Ecto neural progenitor cell (in vitro differentiated cells): ENCODE measurements at regions not wholly inside any gene's neighbourhood (a gene's known extent, or its start where the extent isn't known, plus 50 kb on each side); places are given as distances from the start of the nearest gene placed in this dataset.

Experiments
- DNase-seq: peaks from one replicate; pipeline ENCODE4 v3.0.0-alpha.2; 2018; ENCODE audit warnings: low spot score

DNA sequence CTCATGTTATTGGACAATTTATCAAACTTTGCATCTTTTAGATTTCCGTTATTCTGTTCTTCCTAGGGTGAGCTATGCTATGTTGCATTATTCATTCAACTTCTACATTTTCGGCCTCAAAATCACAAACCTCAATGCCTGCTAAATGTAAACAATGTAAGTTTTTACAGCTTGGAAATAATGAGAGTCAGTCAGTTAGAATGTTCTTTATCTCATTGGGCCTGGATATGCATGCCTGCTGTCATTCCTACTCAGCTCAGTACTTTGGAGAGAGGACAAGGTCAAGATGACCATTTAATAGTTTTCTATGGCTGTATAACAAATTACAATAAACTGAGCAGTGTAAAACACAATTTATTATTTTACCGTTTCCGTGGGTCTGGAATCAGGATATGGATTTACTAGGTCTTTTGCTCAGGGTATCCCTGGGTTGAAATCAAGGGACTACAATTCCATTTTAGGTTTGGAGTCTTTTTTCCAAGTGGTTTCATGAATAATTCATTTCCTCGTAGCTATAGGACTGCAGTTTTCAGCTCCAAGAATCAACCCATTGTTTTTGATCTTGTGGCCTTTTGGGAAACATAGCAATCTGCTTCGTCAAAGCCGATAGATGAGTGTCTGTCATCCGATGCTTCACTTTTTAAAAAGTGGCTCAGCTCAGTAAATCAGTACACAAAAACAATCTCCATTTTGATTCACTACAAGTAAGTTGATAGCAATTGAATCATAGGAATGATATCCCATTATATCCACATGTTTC, 1143.2 kb upstream of the CDH6 start:
- no peak for DNase-seq

DNA sequence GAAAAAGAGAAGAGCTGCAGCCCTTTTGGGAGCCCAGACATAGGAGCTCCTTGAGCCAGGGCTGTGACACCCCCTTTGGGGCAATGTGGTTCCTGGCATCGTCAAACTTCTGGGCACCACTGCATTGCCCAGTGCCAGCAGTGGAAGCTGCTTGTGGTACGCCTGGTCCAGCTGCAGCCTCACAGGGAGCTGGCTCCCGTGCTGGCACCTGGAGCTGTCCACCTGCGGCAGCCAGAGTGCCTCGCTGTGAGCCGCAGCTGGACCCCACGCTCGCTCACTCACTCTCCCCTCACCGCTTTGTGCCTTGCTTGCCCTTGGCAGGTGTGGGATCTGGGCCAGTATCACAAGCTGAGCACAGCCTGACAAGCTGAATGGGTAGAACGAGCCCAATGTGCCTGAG, 1150.8 kb upstream of the CDH6 start:
- no peak for DNase-seq

DNA sequence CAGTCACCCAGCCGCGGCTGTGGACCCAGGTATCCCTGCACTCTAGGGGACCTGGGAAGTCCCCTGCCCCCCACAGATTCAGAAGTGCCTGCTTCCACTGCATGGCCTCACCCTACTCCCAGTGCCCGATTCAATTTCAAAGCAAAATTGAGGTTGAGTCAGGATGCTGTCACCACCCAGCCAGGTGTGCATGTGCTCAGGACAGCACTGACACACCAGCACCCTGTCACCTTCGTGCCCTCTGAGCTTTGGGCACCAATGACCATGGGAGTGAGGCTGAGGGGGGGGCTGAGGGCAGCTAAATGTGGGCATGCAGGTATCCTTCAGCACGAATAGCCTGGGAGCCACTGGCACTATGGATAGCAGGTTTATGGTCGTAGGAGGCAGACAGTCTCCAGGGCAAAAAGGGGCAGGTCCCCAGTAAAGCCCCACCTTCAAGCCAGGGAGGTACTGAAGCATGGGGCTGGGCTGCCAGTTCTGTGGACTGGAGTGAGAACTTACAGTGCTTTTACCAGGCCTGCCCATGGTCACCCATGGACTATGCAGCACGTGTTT, 1151.6 kb upstream of the CDH6 start:
- no peak for DNase-seq

DNA sequence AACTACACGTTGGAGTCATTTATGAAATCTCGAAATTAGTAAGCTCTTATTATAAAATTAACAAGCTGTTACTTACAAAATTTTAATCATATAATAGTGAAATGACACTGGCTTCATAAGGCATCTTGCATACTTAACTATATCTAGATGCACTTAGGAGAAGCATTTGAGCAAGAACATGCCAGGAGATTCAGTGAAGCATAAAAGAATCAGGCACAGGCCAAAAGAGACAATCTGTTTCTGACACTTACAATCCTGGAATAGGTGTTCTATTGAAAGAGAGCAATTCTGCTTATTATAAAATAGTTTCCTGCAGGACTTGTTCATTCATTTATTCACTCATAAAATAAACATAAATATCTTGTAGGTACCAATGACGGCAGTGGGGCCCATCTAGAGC, 1152.2 kb upstream of the CDH6 start:
- no peak for DNase-seq

DNA sequence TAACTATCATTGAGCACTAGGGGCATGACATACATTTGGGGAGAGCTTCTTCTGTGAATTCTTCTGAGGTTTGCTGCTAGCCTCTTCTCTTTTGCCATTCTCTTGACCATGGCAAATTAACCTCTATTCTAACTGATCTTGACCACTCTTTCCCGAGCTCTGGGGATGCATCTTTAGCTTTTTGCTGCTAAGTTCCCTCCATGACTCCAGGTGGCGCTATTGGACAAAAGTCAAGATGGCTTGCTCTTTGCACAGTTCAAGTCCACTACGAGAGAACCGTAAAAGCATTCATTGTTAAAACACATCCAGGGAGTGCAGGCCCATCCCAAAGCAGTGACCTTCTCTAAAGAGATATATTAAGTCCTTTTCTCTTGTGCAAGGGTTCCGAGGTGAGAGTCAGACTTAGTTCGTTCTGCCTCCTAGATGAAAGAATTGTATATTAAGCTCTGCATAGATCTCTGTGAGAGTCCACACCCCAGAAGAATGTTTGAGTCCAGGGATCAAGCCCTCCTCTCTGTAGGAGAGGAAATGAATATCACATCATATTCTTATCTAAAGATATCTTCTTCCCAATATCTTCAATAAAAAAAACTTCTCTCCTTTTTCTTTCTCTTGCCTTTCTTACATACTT, 1152.9 kb upstream of the CDH6 start:
- DNase-seq = peak; percentile 65

DNA sequence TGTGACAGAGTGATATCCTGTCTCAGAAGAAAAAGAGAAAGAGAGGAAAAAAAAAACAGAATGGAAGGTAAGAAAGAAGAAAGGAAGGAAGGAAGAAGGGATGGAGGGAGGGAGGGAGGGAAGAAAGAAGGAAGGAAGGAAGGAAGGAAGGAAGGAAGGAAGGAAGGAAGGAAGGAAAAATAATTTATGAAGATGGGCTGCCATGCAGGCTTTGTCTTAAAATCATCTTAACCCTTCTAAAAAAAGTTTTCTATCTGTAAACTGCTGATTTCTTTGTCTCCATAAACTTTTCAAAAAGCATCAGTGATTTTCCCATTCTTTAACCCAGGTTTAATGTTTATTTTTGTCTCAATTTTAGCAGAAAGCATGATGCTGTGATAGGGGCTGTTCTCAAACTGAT, 1154.1 kb upstream of the CDH6 start:
- no peak for DNase-seq

DNA sequence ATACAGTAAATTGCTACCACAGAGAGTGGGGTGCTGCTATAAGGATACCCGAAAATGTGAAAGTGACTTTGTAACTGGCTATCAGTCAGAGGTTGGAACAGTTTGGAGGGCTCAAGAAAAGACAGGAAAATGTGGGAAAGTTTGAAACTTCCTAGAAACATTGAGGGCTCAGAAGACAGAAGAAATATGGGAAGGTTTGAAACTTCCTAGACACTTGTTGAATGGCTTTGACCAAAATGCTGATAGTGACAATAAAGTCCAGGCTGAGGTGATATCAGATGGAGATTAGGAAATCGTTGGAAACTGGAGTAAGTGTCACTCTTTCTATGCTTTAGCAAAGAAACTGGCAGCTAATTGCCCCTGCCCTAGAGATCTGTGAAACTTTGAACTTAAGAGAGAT, 1158.6 kb upstream of the CDH6 start:
- DNase-seq = no peak

DNA sequence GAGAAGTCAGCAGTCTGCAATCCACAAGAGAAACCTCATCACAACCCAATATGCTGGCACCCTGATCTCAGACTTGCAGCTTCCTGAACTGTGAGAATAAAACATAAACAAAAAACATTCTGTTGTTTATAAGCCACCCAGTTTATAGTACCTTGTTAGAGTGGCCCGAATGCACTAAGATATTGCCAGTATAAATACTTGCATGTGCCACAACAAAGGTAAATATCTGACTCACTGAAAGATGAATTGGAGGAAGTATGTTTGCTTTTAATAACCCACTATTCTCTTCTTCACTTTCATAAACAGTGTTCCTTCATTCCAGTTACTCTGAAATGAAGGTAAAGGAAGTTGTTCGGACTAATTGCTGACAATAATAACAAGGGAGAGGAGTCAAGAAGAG, 1163.4 kb upstream of the CDH6 start:
- no peak for DNase-seq

DNA sequence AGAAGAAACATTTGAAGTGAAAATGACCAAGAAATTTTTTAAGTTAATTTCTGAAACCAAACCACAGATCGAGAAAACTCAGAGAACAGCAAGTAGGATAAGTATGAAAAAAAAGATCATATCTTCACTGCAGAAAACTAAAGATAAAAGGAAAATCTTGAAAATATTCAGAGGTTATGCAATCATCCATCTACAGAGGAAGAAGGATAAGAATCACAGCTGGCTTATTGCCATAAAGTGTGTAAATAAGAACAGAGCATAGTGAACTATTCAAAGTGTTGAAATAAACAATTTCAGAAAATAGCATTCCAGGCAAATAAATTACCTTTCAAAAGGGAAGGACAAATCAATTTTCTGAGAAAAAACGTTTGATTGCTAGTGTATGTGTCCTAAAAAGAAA, 1191.7 kb upstream of the CDH6 start:
- no peak for DNase-seq

DNA sequence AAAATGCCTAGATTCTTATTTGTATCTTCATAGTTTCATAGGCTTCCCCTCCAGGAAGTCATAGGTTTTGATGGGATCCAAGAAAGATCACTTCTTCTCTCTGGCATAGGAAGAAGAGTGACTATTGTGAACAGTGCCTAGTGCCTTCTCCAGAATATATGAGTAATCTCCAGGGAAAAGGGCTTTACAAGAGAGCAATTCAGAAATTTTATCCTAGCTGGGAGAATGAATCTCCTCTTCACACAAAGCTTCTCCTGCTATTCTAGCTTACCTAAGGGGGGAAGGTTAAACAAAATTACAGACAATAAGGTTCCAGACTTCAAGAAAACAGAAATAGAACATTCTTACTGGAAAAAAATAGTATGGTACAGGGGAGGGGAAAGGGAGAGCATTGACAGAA, 1193.3 kb upstream of the CDH6 start:
- DNase-seq = no peak

DNA sequence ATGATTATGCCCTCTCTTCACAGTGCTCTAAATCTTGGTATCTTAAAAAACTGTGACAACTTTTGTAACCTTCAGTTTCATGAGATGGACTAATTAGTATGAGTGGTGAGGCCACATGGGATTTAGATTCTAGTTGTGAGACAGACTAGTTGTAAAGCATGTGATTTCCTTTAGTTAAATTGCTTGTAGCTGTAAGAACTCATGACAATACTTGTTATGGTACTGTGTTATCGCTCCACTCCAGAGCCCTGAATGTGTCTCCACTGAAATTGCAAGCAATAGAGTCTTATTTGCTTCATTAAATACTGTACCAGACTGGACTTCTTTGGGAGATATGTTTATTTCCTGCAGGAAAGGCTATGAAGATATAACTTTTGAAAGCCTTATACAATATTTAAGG, 1198.3 kb upstream of the CDH6 start:
- no peak for DNase-seq

DNA sequence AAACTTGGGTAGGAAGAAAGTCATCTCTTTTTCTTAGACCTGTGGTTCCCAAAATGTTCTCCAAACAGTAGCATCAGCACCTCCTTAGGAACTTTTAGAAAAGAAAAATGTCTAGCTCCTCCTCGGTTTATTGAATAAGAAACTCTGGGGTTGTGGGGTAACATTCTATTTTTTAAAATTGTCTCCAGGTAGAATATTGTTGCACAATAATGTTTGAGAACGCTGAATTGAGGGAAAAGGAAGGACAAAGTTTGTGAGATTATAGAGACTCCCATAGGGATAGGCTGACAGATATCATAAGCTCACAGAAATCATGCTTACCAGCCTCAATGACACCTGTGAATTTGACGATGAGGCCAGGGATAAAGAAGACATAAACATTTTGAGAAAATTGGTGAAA, 1199.0 kb upstream of the CDH6 start:
- DNase-seq = no peak

DNA sequence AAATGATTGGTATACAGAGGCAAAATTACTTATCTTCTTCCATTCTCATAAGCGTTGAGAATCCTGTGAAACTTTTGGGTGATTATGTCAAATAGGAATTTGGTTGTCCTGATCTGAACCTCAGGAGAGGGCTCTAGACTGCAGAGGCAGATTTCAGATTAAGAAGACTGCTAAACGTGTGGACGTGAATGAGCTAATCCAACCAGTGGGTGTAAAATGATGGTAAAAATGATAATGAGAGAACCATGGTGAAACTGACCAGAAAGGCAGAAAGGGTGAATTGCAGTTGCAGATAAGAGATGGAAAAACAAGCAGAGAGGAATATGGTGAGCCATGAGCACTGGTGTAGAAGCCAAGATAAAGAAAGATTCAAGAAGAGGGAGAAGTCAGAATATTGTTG, 1200.2 kb upstream of the CDH6 start:
- no peak for DNase-seq

DNA sequence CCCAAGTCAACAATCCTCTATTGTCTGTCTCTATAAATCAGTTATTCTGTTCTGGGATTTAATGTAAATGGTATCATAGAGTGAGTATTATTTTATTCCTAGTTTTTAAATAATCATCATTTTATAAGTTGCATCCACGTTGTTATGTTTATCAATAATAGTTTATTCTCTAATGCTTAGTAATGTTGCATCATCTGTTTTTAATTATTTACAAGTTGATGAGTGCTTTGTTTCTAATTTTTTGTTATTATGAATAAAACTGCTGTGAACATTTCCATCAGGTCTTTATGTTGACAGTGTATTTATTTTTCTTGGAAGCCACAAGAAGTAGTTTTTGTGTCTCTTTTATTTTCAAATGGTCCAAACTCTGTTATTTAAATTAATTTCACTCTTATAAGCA, 1201.2 kb upstream of the CDH6 start:
- DNase-seq = no peak

DNA sequence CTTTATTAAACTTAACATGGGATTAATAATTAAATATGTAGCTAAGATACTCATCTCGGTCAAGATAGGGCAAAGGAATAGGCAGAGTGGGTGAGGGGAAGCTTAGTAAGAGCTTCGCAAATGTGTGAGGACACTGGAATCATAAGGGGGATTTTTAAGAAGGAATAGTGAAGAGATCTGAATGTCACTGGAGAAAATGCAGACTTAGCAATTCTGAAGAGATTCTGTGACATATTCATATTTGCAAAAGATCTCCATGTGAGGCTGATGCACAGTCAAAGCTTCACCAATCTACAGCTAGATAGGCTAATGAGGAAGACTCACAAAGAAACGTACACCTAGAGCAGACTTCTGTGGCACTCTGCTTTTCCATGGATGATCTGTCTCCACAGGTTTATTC, 1202.8 kb upstream of the CDH6 start:
- no peak for DNase-seq

DNA sequence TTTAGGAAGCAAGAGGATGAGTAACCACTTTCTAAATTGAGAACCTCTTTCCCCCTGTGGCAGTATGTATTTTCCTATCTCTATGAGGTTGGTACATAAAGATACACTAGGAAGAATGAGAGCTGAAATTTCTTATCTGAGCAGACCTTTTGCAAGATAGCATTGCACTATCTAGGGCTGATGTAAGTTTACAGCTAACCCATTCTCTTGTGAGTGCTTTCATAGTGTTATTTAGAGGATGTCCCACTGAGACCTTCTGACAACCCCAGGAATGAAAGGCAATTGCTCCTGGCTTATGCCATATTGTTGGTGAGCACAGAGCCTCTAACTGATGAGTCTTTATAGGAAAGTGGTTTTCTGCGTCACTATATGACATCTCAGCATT, 1209.3 kb upstream of the CDH6 start:
- DNase-seq = no peak

DNA sequence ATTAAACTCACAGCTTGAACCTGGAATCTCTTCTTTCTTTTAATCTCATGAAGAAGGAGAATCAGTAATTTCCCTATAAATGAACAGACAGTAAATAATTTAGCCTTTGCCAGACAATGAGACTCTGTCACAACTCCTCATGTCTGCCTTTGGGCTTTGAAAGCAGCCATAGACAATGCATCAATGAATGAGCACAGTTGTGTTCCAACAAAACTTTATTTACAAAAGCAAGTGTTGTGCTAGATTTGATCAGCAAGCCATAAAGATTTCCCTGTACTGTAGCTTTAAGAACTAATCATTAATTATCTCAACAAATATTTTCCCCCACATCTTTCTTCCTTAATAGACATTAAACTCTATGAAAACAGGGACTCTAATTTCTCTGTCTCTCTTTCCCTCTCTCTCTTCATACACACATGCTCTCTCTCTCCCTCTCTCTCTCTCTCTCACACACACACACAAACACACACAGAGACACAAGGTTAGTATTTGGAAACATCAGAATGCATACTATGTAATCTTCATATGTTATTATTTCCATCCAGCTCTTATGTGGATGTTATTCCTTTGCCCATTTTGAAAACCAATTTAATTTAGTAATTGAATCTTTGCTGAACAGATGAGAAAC, 1209.8 kb upstream of the CDH6 start:
- no peak for DNase-seq

DNA sequence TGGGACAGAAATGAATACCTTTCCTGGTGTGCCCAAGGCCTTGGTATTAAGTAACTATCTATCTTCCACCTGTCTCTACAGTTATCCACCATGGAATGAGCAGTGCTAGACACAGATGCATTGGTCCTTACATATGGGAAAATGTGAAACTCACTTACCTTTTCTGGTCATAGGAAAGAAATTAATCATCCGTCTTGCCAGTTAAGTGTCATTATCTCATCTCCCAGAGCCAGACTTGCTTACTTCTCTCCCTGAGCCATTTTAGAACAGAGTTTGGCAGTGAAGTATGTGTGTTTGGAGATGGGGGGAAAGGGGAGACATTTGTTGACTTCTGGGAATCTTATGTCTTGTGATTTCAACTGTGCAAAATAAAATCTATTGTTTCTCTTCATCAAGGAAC, 1211.0 kb upstream of the CDH6 start:
- DNase-seq = no peak

DNA sequence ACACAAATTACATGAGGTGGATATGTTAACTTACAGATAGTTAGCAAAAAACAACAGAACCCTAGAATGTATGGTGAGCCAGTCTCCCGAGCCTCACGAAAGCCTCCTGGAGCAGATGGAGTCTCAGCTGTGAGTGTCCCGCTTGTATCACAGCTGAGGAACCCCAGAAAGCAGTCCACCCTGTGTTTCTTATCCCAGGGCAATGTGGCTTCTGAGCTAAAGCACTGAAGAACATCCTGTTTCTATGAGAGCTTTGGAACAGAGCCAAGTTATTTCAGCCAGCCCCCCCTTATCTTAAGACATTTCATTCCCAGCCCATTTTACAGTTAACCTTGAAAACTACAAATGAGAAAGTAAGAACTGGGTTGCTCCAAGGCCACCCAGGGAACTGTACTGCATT, 1220.9 kb upstream of the CDH6 start:
- DNase-seq = no peak

DNA sequence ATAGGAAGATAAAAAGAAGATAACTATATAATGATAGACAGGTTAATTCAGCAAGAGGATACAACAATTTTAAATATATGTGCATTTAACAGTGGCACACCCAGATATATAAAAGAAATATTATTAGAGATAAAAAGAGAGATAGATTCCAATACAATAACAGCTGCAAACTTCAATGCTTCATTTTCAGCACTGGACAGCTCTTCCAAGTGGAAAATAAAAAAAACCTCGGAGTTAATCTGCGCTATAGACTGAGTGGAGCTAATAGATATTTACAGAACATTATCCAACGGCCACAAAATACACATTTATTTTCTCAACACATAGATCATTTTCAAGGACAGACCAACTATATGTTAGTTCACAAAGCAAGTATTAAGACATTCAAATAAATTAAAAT, 1229.5 kb upstream of the CDH6 start:
- DNase-seq = no peak

DNA sequence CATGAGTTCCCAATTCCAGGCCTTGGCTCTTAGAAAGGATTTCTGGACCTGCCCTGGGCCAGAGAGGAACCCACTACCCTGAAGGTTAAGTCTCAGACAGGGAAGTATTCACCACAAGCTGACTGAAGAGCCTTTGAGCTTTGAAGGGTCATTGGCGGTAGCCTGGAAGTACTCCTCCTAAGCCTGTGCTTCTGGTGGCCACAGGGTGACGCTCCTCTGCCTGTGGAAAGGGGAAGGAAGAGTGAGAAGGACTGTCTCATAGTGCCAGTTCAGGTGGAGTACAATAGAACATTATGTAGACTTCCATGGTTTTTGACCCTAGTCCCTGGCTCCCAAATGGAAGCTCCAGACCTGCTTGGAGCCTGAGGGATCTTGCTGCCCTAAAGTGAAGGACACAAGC, 1233.2 kb upstream of the CDH6 start:
- no peak for DNase-seq

DNA sequence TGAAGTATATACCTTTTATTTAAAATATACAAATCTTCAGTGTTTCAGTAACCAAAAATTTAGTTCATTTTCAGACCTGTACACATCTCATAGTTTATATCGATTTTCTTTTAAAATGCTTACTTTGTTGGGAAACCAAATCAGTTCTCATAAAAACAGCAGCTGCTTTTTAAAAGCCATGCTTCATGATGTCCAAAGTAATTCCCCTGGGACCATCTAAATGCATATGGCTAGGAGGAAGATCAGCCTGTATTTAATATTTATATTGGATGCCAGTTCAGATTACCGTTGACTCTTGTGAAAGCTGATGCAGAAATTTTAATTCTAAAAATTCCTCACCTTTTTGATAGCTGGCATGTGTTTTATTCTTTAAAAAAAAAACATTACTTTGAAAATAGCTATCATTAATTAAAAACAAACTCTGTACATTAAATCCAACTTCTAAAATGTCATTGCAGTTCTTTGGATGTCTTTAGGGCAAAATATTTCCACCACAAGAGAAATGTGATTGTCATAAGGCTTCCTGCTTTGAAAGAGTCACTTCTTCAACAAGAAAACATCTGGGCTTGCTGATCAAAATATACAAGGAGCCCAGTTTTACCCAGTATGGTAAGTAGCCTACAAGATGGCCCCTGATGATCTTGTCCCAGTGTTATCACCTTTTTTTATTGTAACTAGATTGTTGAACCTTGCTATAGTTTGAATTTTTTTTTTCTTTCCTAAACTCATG, 1242.9 kb upstream of the CDH6 start:
- no peak for DNase-seq
